Fibroblast of peridontal ligament (primary cell): ENCODE measurements at regions not wholly inside any gene's neighbourhood (a gene's known extent, or its start where the extent isn't known, plus 50 kb on each side); places are given as distances from the start of the nearest gene placed in this dataset.

ENCODE experiments used
- DNase-seq: peaks from one replicate; pipeline ENCODE4 v3.0.0-alpha.2; 2010; ENCODE audit errors: extremely low read depth

GRCh38 chr11:69348414-69349235 lies 54.7 kb downstream of the MYEOV start:
- no peak for DNase-seq

DNA sequence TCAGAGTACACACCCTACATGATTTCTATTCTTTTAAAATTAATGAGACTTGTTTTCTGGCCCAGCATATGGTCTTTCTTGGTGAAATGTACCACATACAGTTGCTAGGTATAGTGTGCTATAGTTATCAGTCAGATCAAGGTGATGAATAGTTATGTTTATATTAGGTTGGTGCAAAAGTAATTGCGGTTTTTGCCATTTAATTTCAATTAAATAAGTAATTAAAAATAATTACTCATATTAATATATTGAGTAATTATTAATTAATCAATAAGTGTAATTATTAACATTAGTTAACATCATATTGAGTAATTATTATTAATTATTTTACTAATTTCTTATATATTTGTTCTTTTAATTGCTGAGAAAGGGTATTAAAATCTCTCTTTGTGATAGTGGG lies 56.1 kb downstream of the MYEOV start:
- DNase-seq, result no peak

GRCh38 chr11:69350596-69350995 lies 56.6 kb downstream of the MYEOV start:
- no peak for DNase-seq

DNA sequence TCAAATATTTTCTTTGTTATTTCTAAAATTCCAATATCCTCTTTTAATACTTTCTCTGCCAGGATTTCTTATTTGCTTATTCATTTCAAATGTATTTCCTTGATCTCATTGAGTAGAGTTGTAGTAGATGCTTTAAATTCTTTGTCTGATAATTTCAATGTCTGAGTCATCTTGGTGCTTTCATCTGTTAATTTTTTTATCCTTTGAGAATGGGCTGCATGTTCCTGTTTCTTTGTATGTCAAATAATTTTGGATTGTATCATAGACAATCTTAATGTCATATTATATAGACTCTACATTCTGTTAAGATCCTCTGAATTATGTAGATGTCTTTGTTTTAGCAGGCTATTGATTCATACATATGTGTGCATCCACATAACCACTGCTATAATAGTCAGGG lies 57.5 kb downstream of the MYEOV start:
- peak; percentile 76 for DNase-seq

DNA sequence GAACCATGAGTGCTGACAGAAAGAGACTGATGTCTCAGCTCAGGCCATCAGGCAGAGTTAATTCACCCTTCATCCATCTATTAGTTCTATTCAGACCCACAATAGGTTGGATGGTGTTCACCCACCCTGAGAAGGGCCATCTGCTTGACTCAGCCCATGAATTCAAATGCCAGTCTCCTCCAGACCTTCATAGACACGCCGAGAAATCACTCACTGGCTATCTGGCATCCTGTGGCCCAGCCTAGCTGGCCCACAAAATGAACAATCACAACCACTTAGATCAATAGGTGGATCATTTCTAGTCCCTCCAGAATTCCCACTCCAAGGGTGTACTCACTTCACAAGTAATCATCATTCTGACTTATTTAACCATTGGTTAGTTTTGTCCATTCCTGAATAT lies 58.2 kb downstream of the MYEOV start:
- no peak for DNase-seq

- peak; percentile 87 for DNase-seq
Measured at GRCh38 chr11:69352715-69353319, 58.9 kb downstream of the MYEOV start.

GRCh38 chr11:69353696-69354544 lies 60.0 kb downstream of the MYEOV start:
- DNase-seq, result no peak

DNA sequence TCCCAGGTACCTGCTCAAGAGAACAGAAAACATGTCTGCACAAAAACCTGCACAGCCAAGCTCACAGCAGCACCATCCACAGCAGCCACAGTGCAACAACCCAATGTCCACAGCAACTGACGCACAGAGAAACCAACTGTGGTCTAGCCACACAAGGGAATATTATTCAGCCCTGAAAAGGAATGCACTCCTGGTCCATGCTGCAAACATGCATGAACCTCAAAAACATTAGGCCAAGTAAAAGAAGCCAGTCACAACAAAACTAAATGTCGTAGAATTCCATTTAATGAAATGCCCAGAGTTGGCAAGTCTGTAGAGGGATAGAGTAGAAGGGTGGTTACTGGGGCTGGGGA lies 60.6 kb downstream of the MYEOV start:
- DNase-seq, result no peak

DNA sequence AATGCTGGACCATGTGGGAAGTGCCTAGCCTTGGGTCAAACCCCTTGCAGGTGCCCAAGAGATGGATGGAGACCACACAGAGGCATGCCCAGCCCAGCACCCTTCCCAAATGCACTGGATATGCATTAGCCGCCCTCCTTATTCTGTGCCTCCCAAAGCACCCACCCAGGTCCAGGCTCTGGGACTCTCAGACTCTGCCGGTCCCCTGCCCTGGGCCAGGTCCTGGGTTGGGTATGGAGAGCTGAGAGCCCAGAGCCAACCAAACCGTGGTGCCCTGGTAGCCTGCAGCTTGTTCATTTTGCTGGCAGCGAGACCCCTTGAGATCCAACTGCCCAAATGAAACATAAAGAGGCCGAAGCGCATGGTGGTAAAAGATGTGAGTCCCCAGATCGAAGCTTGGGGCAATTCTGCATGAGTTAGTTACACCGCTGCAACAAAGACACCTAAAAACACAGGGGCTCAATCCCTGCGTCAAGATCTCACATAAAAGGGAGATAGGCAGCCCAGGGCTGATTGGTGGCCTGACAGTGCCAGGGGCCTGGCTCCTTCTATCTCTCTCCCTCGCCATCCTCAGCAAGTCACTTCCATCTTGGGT lies 61.5 kb downstream of the MYEOV start:
- no peak for DNase-seq

GRCh38 chr11:69355959-69356702 lies 62.2 kb downstream of the MYEOV start:
- no peak for DNase-seq

DNA sequence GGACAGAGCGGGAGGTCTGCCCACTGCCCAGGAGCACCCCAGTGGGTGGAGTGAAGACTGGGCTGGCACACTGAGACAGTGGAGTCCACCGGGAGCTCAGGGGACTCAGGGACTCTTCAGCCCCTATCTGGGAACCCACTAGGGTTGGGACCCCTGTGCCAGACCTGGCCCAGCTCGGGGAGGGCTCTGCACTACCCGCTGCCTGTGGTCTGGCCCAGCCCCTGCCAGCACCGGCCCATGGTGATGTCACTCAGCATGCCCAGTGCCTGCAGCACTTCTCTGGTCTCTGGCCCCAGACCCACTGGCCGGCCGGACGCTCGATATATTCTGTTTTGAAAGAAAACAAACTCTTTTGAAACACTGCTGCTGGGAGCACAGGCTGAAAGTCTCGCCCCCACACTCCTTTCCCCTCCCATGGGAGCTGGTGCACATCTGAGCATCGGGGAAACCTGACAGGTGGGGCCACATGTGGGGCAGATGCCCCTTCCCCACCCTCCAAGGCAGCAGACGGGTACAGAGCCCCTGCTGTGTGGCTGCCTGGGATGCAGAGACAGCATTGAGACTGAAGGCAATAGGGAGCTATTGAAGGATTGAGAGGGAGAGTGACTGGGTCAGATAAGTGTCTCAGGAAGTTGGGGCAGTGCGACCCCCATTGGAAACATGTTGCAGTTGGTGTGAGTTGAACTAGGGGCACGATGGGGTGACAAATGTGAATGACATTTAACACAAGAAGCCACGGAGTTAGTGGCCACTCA lies 62.9 kb downstream of the MYEOV start:
- DNase-seq, result no peak

- DNase-seq, result no peak
Measured at GRCh38 chr11:69357458-69358397, 63.8 kb downstream of the MYEOV start.

DNA sequence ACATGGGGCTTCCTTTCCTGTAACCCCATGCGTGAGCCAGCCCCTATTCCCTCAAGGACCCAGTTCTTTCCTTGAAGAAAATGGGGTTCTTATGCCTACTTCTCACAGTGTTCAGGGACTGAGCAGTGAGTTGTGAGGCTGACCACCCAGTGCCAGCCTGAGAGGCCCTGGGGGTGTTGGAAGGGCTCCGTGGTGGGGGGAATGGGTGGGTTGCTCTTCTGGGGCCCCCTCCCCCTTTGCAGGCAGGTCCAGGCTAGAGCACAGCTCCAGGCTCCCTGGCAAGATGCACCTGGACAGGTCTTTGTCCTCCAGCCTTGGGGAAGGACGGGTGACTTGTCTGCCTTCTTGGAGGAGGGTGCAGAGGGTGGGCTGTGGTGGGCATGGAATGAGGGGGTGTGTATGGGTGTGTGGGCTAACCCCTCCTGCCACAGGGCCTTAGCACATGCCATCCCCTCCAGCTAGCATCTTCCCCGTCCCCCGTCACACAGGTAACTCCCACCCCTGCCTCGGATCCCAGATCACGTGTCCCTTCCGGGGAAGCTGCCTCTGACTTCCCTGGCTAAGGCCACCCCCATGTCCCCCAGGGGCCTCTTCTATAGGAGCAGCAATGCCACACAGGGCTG lies 64.6 kb downstream of the MYEOV start:
- no peak for DNase-seq

GRCh38 chr11:69359735-69360480 lies 66.0 kb downstream of the MYEOV start:
- DNase-seq, result peak; percentile 55

DNA sequence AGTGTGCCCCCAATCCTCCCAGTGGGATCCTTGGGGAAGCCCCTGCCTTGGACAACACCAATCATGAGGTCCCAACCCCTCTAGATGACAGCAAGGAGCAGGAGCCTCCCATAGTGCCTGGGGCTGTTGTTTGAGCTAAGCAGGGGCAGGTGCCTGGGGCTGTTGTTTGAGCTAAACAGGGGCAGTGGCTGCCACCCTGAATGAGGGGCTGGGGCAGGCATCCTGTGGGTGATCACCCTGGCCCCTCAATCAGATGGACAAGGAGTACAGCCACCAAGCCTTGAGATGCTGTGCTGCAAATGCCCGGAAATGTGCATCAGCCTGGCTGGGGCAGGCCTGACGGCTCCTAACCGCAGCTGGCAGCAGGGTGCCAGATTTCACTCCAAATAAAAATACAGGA lies 66.7 kb downstream of the MYEOV start:
- DNase-seq, result no peak

DNA sequence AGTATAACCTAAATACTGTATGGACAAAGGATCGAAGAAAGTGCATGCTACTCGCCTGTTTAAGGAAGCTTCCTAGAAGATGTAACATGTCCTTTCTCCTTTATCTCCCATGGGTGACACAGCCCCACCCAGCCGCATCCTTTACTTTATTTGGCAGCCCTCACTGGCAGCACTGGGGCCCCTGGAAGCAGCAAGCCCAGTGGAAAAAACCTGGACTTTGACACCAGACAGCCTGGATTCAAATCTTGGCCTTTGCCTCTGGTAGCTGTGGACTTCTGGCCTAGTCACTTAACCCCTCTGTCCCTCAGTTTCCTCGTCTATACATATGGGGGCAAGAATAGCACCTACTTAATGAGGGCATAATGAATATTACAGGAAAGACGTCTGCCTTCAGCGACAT lies 67.1 kb downstream of the MYEOV start:
- no peak for DNase-seq

DNA sequence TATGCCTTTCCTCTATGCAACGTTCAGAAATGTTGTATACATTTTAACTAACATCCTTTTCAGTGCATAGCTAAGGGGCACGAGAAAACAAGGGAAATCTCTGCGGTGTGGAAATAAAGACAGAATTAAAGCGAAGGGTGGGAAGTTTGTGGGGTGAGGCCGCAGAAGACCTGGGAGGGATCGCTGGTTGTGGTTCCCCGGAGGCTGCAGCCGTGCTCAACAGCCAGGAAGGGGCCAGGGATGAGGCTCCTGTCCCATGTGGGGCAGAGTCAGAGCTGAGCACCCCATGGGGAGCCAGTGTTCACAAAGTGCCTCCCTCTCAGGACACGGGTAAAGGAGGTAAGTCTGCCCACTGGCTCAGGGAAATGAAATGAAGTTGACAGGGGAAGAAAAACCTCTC lies 67.5 kb downstream of the MYEOV start:
- no peak for DNase-seq

DNA sequence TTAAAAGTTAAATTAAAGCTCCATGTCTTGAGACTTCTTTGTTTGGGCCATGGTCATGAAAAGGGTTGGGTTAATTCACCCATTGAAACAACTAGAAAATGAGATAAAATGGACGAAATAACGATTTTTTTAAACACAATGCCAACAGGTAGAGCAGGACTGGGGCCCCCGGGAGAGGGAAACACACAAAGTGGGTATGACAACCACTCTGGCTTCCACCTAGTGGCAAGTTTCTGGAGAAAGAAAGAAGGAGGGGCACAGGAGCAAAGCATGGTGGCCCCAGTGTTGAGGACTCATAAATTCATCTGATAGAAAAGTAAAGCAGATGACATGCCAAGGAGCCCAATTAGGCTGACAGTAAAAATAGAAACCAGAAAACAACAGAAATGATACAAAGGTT lies 68.4 kb downstream of the MYEOV start:
- no peak for DNase-seq

DNA sequence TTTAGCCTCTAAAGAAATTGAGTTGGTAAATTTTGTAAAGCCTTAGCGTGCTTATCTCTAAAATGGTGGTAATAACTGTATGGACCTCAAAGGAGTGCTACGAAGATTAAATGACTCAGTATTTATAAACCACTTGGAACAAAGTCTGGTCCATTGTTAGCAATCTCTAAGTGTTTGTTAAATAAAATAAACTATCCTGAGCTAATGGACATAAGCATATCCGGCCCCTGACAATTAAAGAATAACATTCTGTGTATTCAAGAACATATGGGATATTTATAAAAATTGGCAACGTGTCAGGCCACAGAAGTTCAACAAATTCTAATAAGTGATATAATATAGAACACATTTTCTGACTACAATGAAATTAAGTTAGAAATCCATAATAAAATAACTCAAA lies 71.0 kb downstream of the MYEOV start:
- DNase-seq, result no peak
